ENCODE measurements at regions not wholly inside any gene's neighbourhood (a gene's known extent, or its start where the extent isn't known, plus 50 kb on each side); places are given as distances from the start of the nearest gene placed in this dataset.
"Not testable (repeated sequence)": the region's sequence is repeated elsewhere in the genome, so short reads cannot be mapped to it uniquely, and the experiment has no call there.

GRCh38 chr5:100188339-100188738 is 346.8 kb upstream of the FAM174A start:
- no peak for DNase-seq

GRCh38 chr5:100186181-100186580 is 349.0 kb upstream of the FAM174A start:
- DNase-seq, result no peak

- no peak for DNase-seq
These were observed 352.8 kb upstream of the FAM174A start for GRCh38 chr5:100182402-100182801.

GRCh38 chr5:100175346-100175745 is 359.8 kb upstream of the FAM174A start:
- no peak for DNase-seq

GRCh38 chr5:100165309-100165708 is 369.9 kb upstream of the FAM174A start:
- no peak for DNase-seq

- no peak for DNase-seq
These were observed 373.3 kb upstream of the FAM174A start for GRCh38 chr5:100161868-100162267.

- DNase-seq, result no peak
These were observed 378.1 kb upstream of the FAM174A start for GRCh38 chr5:100157066-100157465.

- DNase-seq, result no peak
These were observed 386.9 kb upstream of the FAM174A start for GRCh38 chr5:100148239-100148638.

GRCh38 chr5:100142607-100143006 is 392.6 kb upstream of the FAM174A start:
- DNase-seq, result no peak

GRCh38 chr5:100131161-100131560 is 404.0 kb upstream of the FAM174A start:
- no peak for DNase-seq

- no peak for DNase-seq
These were observed 404.9 kb upstream of the FAM174A start for GRCh38 chr5:100130307-100130706.

- no peak for DNase-seq
These were observed 415.3 kb upstream of the FAM174A start for GRCh38 chr5:100119903-100120302.

GRCh38 chr5:100110497-100110896 is 424.7 kb upstream of the FAM174A start:
- DNase-seq, result no peak

GRCh38 chr5:100108883-100109282 is 426.3 kb upstream of the FAM174A start:
- DNase-seq, result no peak

- DNase-seq, result not testable (repeated sequence)
These were observed 431.5 kb upstream of the FAM174A start for GRCh38 chr5:100103592-100104119.

- not testable (repeated sequence) for DNase-seq
These were observed 433.7 kb upstream of the FAM174A start for GRCh38 chr5:100101466-100101865.

GRCh38 chr5:100096328-100096727 is 438.8 kb upstream of the FAM174A start:
- DNase-seq, result not testable (repeated sequence)

- DNase-seq, result not testable (repeated sequence)
These were observed 454.5 kb upstream of the FAM174A start for GRCh38 chr5:100080703-100081102.

- DNase-seq, result not testable (repeated sequence)
These were observed 456.0 kb upstream of the FAM174A start for GRCh38 chr5:100079163-100079562.

- DNase-seq, result not testable (repeated sequence)
These were observed 469.2 kb upstream of the FAM174A start for GRCh38 chr5:100066020-100066419.

GRCh38 chr5:100043475-100043874 is 491.7 kb upstream of the FAM174A start:
- no peak for DNase-seq

GRCh38 chr5:100026606-100027005 is 508.6 kb upstream of the FAM174A start:
- no peak for DNase-seq

GRCh38 chr5:100023536-100023935 is 511.6 kb upstream of the FAM174A start:
- DNase-seq, result no peak

- no peak for DNase-seq
These were observed 517.5 kb upstream of the FAM174A start for GRCh38 chr5:100017520-100018262.

GRCh38 chr5:100013305-100013704 is 521.9 kb upstream of the FAM174A start:
- not testable (repeated sequence) for DNase-seq

Measured in GDM1 (cell line).